LoVo (cell line): ENCODE measurements at regions not wholly inside any gene's neighbourhood (a gene's known extent, or its start where the extent isn't known, plus 50 kb on each side); places are given as distances from the start of the nearest gene placed in this dataset.
"Not testable (repeated sequence)": the region's sequence is repeated elsewhere in the genome, so short reads cannot be mapped to it uniquely, and the experiment has no call there.

ENCODE experiments used
- DNase-seq: peaks from one replicate; pipeline ENCODE4 v3.0.0-alpha.2; 2016; ENCODE audit warnings: low spot score

DNA sequence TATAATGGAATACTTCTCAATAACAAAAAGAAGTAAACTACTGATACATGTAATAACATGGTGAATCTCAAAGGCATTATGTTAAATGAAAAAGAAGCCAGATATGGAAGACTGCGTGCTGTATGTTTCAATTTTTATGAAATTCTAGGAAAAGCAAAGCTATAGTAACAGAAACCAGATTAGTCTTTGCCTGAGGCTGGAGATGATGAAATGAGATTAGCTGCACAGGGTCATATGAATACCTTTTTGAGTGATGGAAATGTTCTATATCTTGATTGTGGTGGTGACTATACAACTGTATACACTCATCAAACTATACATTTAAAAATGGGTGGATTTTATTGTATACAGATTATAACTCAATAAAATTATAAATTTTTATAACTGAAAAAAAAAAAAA lies 113.5 kb downstream of the TMEM30B start:
- DNase-seq, result no peak

DNA sequence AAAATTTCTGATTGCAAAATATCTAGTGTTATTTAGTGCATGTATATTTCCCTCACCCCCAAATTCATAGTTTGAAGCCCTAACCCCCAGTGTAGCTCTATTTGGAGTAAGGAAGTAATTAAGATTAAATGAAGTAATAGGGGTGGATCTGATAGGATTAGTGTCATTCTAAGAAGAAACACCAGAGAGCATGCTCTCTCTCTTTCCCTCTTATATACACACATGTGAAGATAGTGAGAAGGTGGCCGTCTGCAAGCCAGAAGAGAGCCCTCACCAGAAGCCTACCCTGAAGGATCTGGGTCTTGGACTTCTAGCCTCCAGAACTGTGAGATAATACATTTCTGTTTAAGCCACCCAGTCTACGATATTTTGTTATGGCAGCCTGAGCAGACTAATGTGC lies 120.3 kb downstream of the TMEM30B start:
- no peak for DNase-seq

DNA sequence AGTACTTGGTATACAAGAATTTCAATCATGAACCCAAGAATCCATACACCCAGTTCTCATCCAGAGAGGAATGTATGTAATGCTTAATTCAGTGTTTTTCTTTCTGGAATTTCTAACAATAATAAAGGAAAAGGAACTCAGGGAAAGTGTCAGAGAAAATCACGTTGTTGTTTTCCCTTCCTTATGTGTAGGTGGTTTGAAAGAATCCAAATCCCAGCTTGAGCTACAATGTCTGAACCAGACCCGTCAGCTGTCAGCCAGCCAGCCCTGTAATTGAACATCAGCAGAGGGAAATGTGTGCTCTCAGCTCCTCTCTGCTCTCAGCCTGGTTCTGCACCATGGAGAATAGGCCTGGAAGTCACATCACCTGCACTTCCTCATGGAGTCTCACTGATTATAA lies 126.5 kb downstream of the TMEM30B start:
- no peak for DNase-seq

DNA sequence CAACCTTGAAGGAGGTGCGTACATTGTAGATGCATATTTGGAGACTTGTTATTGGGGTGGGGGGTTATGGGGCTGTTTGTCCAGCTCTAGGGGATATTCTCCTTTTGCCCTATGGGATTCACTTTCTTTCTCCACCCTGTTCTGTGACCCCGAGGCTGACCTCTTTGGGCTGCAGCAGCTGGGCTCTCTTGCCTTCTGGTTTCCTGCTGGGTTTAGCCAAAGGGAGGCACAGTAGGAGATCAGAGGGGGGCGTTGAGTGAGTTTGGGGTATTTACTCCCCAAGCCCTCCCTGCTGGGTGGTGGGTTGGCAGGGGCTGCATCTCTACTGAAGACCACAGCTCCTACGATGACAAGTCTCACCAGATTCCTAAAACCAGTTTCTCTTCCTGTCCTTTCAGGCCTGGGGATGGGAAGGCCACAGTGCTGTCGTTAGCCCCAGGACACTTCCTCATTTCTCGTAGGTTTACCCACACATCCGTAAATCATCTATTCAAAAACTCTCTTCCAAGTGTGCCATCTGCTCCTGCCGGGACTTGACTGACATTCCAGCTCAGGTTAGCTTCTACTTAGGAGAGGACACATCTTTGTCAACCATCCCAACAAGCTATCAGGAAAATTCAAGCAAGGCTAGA lies 127.1 kb downstream of the TMEM30B start:
- DNase-seq, result no peak

DNA sequence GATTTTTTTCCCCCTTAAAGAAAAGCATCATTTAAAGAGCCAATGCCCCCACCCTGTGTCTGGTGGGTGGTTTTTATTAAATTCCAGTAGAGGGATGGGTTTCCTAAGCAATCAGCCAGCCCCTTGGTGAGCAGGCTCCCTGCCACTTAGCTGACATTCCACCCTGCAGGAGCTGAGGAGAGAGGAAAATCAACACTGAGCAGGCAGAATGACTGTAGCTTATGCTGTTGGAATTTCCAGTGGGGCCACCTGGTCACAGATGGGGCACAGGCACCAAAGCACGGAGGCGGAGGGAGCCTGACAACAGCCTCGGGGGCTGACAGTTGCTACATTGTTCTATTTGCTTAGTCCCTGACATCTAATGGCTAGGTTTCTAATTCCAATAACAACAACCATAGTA lies 127.7 kb downstream of the TMEM30B start:
- no peak for DNase-seq

DNA sequence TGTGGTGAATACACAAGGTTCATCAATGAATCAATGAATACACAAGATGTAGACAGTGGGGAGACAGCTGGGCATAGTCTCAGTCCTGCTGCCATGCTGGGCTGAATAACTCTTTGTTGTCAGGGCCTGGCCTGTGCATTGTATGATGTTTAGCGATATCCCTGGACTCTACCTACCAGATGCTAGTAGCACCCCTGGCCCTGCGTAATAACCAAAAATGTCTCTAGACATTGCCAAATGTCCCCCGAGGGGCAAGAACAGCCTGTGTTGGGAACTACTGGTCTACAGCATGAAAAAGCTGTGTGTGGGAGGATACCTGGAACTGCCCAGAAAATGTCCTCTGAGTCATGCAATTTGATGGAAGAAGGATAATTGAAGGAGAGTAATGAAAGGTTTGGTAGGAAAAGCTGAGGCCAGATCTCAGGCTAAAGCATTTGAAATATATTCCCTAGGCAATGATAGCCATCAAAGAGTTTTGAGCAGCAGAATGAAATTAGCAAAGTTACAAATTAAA lies 128.2 kb downstream of the TMEM30B start:
- DNase-seq, result no peak

DNA sequence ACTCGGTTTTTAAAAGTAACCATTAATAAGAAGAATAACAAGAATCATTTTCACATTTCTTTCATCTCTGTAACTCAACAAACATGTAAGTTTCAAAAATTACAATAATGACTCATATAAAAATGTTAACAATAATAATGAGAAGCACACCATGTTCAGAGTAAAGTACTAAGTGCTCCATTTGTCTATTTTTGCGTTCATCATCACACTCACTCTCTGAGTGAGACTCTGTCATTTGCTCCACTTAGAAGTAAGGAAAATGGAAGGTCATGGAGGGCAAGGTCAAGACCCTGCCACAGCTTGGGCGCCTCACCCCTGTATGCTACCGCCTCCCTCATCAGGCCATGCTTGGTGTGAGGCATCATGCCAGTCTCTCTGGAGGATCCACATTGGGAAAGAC lies 129.9 kb downstream of the TMEM30B start:
- no peak for DNase-seq

DNA sequence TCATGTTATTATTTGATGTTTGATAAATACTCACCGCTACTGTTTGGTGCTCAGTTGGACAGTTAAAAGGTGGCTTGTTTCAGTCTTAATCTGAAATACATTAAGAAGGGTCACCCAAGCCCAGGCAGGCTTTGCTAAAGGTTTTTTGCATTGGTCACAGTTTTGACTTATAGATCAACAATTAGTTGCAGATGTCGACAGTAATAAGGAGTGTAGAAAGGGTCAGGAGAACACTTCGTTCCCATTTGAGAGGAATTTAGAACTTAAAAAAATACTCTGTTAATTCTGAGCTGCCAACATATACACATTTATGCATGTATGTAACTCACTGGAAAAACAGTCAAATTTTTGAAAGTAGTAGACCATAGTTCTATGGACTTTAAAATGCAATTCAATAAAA lies 130.3 kb downstream of the TMEM30B start:
- no peak for DNase-seq

DNA sequence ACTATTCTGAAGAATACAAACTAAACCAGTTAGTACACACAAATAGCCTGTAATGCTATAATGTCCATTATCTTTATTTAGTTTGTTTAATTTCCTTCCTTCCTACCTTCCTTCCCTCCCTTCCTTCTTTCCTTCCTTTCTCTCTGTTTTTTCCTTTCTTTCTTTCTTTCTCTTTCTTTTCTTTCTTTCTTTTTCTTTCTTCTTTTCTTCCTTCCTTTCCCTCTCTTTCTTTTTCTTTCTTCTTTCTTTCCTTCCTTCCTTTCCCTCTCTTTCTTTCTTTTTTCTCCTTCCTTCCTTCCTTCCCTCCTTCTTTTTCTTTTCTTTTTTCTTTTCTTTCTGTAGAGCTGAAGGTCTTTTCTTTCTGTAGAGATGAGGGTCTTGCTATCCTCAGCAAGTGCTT lies 131.2 kb downstream of the TMEM30B start:
- no peak for DNase-seq

DNA sequence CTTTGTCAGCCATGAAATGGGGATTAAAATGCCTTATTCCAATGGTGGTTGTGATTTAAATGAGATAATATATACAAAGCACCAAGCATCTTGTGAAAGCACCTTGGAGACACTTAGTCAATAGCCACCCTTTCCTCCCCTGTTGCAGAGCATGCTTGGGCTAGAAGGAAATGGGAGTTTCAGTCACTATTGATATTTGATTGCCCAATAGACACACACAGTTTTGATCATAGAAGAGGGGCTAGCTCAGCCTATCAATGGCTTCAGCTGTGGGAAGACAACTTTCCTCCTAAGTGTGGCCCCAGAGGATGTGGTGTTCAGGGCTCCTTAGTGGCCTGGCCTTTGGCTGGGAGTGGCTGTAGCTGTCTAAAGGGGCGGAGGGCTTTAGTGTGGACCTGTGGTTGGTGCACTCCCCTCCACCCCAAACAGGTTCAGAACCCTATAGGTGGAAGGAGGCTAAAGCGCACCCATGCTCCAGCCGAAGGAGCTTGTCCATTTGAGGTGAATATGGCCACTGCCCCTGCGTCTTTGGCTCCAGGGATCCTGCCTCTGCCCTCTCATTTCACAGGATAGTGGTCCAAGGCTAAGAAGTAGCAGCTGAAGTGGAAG lies 132.3 kb downstream of the TMEM30B start:
- DNase-seq, result no peak

DNA sequence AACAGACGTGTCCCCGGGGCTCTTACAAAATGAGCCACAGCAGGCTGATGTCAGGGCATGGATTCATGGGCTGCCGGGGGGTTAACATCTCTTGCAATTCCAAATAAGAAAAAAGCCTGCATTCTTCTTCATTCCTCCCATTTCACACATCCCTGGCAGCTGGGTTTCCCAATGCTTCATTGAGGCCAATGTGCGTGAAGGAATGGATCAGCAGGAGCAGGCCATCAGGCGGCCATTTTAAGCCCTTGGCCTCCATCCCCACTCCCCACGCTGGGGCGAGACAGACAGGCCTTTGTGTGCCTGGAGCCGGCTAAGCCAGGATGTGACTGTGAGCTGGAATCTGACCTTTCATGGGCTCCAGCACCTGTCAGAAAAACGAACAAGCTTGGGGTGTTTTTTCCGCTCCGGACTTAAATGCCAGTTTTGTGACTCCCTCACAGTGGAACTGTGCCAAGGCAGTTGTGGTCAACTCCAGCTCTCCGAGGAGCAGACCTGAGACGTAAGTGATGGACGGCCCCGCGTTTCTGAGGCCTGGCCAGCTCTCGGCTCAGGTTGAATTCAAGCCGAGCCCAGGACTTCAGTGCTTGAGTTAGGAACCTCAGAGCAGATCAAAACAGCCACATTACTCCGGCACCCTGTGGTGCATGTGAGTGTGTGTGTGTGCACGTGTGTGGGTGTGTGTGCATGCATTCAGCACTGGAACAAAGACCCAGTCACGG lies 133.1 kb downstream of the TMEM30B start:
- peak; percentile 37 for DNase-seq

DNA sequence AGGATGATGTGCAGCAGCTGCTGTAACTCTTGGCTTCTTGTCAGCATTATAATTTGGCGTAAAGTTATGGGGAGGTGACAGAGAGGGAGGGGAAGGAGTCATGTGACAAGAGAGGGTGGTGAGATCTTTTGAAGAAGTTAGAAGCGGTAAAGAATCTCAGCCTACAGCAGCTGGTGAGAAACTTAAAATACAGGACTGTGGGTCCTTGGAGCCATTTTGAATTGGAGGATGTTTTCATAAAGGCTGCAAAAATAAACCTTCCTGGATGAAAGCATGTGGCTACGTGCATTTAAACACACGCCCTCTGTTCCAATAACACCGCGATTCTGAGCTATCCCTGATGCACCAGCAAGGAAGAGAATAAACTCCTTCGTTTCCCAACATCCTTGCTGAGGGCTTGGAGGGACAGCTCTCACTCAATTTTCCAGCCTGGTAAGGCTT lies 133.7 kb downstream of the TMEM30B start:
- no peak for DNase-seq

DNA sequence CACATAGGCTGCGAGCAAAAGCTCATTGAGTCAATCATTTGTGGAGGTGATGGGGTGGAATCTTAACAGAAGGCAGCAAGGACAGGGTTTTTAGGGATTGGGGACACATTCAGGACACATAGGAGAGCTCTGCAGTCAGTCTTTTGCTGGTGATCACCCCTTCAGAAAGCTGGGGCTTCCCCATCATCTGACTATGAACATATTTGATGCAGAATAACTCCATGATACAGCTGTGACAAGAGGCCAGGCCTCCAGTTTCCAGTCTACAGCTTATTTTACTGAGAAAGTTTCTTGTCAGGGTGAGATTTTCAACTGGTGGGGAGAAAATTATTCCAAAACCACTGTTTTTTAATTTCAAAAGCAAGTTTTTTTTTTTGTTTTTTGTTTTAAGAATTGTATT lies 134.2 kb downstream of the TMEM30B start:
- no peak for DNase-seq

DNA sequence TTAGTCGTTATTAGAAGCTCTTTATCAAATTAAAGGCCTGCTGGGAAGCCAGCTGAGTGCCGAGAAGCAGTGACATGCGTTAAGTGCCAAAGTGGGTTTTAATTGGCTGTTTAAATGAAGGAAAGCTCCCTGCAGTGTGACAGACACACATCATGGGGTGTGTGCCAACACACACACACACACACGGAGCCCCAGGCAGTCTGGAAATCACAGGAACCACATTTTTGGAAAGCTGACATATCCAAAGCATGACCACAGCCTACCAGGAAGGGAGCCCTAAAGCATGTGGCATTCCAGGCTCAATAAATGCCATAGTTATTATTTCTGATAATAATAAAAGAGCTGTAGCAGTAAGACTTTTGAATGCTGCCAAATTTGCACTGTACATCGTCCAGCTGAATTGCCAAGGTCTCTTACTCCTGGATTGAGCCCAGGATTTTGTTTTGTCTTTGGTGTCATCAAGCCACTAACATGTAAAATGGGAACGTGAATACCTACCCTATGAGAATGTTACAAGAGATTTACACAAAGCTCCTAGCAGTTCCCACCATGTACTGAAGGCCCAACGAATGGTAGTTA lies 135.1 kb downstream of the TMEM30B start:
- no peak for DNase-seq

DNA sequence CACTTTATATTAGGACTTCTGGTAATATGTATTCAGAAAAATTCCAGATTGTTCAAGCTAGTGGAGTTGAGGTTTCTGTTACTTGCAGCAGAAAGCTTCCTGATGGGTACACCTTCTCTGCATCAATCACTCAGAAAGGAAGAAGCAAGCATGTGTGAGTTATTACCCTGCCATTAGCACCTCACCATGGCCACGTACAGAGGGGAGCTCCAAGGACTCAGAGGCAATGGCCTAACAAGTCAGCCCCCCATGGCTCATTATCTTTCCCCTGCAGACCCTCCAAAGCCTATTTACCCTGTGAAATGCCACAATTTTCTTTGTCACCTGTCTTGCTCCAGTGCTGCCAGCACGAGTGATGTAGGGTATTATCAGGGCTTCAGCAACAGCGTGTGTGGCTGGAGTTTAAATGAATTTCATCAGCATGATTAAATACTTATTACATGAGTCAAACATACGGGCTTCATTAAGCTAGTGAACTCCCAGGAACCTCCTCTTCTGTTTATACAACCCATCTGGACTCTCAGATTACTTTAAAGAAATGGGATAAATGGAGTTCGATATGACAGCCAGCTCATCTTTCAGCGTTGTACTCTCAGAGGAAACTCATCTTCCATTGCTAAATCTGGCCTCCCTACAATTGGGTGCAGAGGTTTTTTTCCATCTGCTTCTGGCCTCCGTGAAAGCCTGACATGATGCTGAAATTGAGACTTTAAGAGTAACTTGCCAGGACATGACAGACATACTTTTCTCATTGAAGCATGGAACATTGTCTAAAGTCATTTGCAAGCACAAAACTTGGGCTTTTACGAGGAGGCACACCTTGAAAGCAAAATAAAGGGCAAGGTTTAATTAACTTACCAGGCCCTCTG lies 135.9 kb downstream of the TMEM30B start:
- no peak for DNase-seq

DNA sequence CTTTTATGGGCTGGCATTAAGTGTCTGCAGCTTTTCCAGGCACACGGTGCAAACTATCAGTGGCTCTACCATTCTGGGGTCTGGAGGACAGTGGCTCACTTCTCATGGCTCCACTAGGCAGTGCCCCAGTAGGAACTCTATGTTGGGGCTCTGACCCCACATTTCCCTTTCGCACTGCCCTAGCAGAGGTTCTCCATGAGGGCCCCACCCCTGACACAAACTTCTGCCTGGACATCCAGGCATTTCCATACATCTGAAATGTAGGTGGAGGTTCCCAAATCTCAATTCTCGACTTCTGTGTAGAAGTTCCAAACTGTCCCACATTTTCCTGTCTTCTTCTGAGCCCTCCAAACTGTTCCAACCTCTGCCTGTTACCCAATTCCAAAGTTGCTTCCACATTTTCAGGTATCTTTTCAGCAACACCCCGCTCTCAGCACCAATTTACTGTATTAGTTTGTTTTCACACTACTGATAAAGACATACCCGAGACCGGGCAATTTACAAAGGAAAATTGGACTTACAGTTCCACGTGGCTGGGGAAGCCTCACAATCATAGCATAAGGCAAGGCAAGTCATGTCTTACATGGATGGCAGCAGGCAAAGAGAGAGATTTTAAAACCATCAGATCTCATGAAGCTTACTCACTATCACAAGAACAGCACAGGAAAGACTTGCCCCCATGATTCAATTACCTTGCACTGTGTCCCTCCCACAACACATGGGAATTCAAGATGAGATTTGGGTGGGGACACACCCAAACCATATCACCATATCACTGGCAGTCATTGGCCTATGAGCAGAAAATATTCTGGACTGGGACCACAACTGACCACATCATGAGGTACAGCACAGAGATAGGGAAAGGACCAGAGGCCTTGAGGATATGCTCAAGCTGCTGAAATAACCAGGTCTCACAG lies 136.8 kb downstream of the TMEM30B start:
- not testable (repeated sequence) for DNase-seq

DNA sequence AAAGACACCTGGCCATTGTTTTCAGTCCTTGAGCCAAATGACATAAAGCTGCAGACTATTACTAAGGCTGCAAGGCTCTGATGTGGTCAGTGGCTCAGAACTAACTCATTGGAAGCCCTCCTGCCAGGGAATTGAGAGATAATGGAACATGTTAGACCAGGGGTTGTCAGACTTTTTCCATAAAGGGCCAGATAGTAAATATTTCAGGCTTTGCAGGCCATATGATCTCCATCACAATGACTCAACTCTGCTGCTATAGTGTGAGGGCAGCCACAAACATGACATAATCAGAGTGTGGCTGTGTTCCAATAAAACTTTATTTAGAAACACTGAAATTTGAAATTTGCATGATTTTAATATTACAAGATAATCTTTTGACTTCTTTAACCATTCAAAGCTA lies 140.3 kb downstream of the TMEM30B start:
- DNase-seq, result no peak

DNA sequence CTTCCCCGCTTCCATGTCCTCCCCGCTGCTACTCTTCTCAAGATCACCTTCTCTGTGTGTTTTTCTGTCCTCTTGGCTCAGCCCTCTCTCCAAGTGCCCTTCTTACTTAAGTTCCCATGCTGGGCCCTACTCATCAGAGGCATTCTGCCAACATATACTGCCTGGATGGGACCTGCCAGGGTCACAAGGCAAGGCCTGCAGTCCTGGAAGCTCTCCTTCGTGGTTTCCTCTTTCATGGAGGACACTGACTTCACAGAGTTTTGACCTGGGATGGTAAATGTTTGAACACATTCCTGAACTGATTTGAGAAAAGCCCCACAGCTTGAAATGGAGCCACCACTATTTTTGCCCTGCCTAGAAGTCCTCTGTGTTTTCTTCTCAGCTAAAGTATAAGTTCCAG lies 140.9 kb downstream of the TMEM30B start:
- DNase-seq, result no peak

DNA sequence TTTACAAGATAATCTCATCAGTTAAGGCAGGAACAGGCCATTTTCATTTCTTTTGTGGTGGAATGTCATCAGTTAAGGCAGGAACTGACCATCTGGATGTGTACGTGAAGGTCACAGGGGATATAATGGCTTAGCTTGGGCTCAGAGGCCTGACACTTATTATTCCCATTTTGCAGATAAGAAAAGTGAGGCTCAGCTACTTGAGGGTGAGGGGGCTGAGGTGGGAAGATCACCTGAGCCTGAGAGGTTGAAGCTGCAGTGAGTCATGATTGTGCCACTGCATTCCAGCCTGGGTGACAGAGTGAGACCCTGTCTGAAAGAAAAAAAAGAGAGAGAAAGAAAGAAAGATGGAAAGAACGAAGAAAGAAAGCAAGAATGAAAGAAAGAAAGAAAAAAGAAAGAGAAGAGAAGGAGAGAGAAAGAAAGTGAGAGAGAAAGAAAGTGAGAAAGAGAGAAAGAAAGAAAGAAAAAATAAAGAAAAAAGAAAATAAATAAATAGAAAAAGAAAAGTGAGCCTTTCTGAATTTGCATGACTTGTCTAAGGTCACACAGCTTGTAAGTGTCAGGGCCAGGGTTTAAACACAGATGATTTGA lies 142.0 kb downstream of the TMEM30B start:
- no peak for DNase-seq

DNA sequence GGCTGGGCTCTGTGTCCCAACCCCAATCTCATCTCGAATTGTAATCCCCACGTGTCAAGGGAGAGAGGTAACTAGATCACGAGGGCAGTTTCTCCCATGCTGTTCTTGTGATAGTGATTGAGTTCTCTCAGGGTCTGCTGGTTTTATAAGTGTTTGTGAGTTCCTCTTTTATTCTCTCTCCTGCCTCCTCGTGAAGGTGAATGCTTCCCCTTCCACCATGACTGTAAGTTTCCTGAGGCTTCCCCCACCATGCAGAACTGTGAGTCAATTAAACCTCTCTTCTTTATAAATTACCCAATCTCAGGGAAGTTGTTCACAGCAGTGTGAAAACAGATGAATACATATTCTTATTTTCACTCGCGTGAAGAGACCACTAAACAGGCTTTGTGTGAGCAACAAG lies 148.2 kb downstream of the TMEM30B start:
- DNase-seq, result no peak

DNA sequence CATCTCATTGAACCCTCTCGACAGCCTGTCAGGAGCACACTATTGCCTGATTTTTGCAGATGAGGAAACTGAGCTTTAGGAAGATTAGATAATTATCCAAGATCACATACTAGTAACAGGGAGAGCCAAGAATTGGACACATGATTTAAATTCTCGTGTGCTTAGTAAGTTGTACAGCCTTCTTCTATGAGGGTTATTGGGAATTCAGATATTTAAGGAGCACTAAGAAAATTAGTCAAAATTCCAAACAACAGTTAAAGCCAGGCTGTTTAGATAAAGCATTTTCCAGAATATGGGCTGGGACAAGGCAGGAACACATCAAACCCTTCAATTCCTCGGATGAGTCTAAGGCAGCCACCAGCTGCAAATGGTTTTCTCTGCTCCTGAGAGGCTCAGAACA lies 148.8 kb downstream of the TMEM30B start:
- DNase-seq, result no peak
